PC-9 (cell line): ENCODE measurements at regions not wholly inside any gene's neighbourhood (a gene's known extent, or its start where the extent isn't known, plus 50 kb on each side); places are given as distances from the start of the nearest gene placed in this dataset.

ENCODE experiments used
- BruUV-seq: library from RNA; stranded (reverse); fragments of 400-500 nt; replicated peaks from 2 replicates; lab custom pipeline; 2021; lab: Mats Ljungman, UMichigan
- CTCF ChIA-PET: fragments of 300-600 bp; sonication (Branson Sonifier 250); formaldehyde crosslinking; loops from one replicate; lab custom pipeline; 2022; ENCODE audit warnings: antibody characterized with exemption; lab: Charles Lee
- POLR2A ChIA-PET: fragments of 300-600 bp; sonication (Branson Sonifier 250); formaldehyde crosslinking; loops from one replicate; lab custom pipeline; 2022; ENCODE audit warnings: antibody characterized with exemption; ENCODE audit not compliant: unreplicated experiment; lab: Charles Lee
- DNase-seq, 2 experiments: peaks; one replicate each; pipeline versions ENCODE4 v3.0.0 to v3.0.0-alpha.2; 2015 to 2022; ENCODE audit warnings: mixed read lengths in 1 of 2
- H2AFZ ChIP-seq: fragments of 200-600 bp; sonication (generic); 2 replicates; pipeline ENCODE4 v1.8.1; 2017; ENCODE audit warnings: antibody characterized with exemption
- H3F3A ChIP-seq: fragments of 200-600 bp; sonication (generic); 2 replicates; pipeline ENCODE4 v1.8.1; 2017; ENCODE audit warnings: antibody characterized with exemption, mild to moderate bottlenecking, low read depth; ENCODE audit not compliant: insufficient read depth
- H3K27ac ChIP-seq: fragments of 200-600 bp; sonication (generic); 2 replicates; pipeline ENCODE4 v1.6.1; 2016; ENCODE audit warnings: mixed run types
- H3K27me3 ChIP-seq: fragments of 200-600 bp; sonication (generic); 2 replicates; pipeline ENCODE4 v1.6.1; 2016; ENCODE audit warnings: low read depth, mixed run types; ENCODE audit not compliant: insufficient read depth
- H3K36me3 ChIP-seq: fragments of 200-600 bp; sonication (generic); 2 replicates; pipeline ENCODE4 v1.6.1; 2016; ENCODE audit warnings: low read depth, mixed run types
- H3K4me1 ChIP-seq: fragments of 200-600 bp; sonication (generic); replicated peaks from 2 replicates; pipeline ENCODE4 v1.6.1; 2016; ENCODE audit warnings: mixed run types; ENCODE audit not compliant: insufficient read depth
- H3K4me2 ChIP-seq: fragments of 200-600 bp; sonication (generic); 2 replicates; pipeline ENCODE4 v1.6.1; 2017; ENCODE audit warnings: mixed run types
- H3K4me3 ChIP-seq: fragments of 200-600 bp; sonication (generic); 2 replicates; pipeline ENCODE4 v1.6.1; 2016; ENCODE audit warnings: mixed run types
- H3K79me2 ChIP-seq: fragments of 200-600 bp; sonication (generic); 2 replicates; pipeline ENCODE4 v1.6.1; 2017; ENCODE audit warnings: low read depth, mixed run types
- H3K9me2 ChIP-seq: fragments of 200-600 bp; sonication (generic); 2 replicates; pipeline ENCODE4 v1.8.1; 2017; ENCODE audit warnings: mild to moderate bottlenecking; ENCODE audit not compliant: insufficient read depth
- H3K9me3 ChIP-seq: fragments of 200-600 bp; sonication (generic); 2 replicates; pipeline ENCODE4 v1.8.1; 2016; ENCODE audit warnings: low read depth; ENCODE audit not compliant: insufficient read depth
- H4K20me1 ChIP-seq: fragments of 200-600 bp; sonication (generic); 2 replicates; pipeline ENCODE4 v1.8.1; 2017; ENCODE audit not compliant: insufficient read depth
- CTCF ChIP-seq: fragments of 200-600 bp; sonication (generic); conservative IDR thresholded peaks from 2 replicates; pipeline ENCODE4 v1.6.1; 2017; ENCODE audit warnings: mixed run types, antibody characterized with exemption, mild to moderate bottlenecking, moderate library complexity
- EZH2 ChIP-seq: fragments of 200-600 bp; sonication (generic); IDR thresholded peaks from 2 replicates; pipeline ENCODE4 v1.8.0; 2017; ENCODE audit warnings: antibody characterized with exemption, low read depth
- intact Hi-C: fragments of 100-400 bp; cut with micrococcal nuclease; formaldehyde crosslinking; loops from one replicate; pipeline ENCODE4 v1.10.0; 2022; ENCODE audit not compliant: unreplicated experiment

DNA sequence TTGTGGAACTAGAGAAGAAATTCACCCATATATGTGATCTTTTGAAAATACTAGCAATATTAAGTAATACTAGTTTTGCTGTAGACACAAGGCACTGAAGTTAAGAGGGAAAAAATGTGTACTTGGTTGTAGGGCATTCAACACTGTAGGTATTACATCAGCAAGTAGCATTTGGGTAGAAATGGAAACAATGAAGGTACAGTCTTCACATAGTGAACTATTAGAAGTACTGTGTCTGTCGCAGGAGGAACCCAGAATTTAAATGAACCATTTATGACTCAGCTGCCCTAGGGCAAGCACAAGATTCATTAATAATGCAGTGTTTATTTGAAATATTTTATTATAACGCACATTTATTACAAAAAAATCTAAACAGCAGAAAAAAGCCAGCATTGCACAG lies 572.7 kb upstream of the TENM3 start:
- no peak overlapping the region for H3K4me2 ChIP-seq
- no peaks in the 10 kb centered on the region for H3K27me3 ChIP-seq
- H3K79me2 ChIP-seq: no peaks in the 10 kb centered on the region
- POLR2A ChIA-PET: no interaction called here
- H2AFZ ChIP-seq: no peak overlapping the region
- no peaks in the 10 kb centered on the region for H3K9me2 ChIP-seq
- intact Hi-C loops: no loop called here
- no TSS peak for BruUV-seq
- no peak overlapping the region for H3K27ac ChIP-seq
- no peaks in the 10 kb centered on the region for H3K36me3 ChIP-seq
- H3F3A ChIP-seq: no peaks in the 10 kb centered on the region
- TF ChIP-seq EZH2 (no peak), CTCF (no peak)
- no peaks in the 10 kb centered on the region for H4K20me1 ChIP-seq
- no peak overlapping the region for H3K4me3 ChIP-seq
- H3K9me3 ChIP-seq: no peaks in the 10 kb centered on the region
- CTCF ChIA-PET: no interaction called here
- H3K4me1 ChIP-seq: no peaks in the 10 kb centered on the region
- no peak for DNase-seq

- Histone ChIP-seq H3K27me3 (no peaks in the 10 kb centered on the region), H3K4me1 (no peaks in the 10 kb centered on the region), H4K20me1 (no peaks in the 10 kb centered on the region), H3K27ac (no peak overlapping the region), H3K4me2 (no peak overlapping the region), H3K4me3 (no peak overlapping the region), H3K79me2 (no peaks in the 10 kb centered on the region), H3K36me3 (no peaks in the 10 kb centered on the region), H3F3A (no peaks in the 10 kb centered on the region), H3K9me2 (no peaks in the 10 kb centered on the region), H3K9me3 (no peaks in the 10 kb centered on the region), H2AFZ (no peak overlapping the region)
- no peak for DNase-seq
- POLR2A ChIA-PET: no interaction called here
- CTCF ChIA-PET: no interaction called here
- BruUV-seq: no TSS peak
- no peak for TF ChIP-seq EZH2
- intact Hi-C loops: no loop called here
These were observed 571.5 kb upstream of the TENM3 start for GRCh38 chr4:181671672-181672071.

DNA sequence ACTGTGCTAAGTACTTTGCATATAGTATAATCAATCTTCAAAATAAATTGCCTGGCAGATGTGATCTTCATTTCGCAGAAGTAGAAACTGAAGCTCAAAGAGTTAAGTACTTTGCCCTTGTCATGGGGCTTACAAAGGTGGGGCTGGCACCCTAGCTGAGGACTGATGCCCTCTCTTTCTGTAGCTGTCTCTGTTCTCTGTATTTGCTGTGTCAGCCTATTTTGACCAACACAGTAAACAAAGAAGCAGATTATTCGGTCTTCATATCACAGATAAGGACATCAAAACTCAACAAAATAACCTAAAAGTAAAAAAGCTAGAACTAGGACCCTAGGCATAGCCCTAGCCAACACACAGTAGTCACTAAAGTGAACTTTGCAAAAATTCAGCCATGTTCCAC lies 570.5 kb upstream of the TENM3 start:
- ChIA-PET POLR2A (no interaction called here), CTCF (no interaction called here)
- no TSS peak for BruUV-seq
- DNase-seq: no peak
- Histone ChIP-seq H2AFZ (no peak overlapping the region), H3K9me2 (no peaks in the 10 kb centered on the region), H3K4me1 (no peaks in the 10 kb centered on the region), H3K4me2 (no peak overlapping the region), H3K27me3 (no peaks in the 10 kb centered on the region), H3K79me2 (no peaks in the 10 kb centered on the region), H3K36me3 (no peaks in the 10 kb centered on the region), H4K20me1 (no peaks in the 10 kb centered on the region), H3K27ac (no peak overlapping the region), H3K9me3 (no peaks in the 10 kb centered on the region), H3F3A (no peaks in the 10 kb centered on the region), H3K4me3 (no peak overlapping the region)
- intact Hi-C loops: no loop called here
- TF ChIP-seq CTCF (no peak), EZH2 (no peak)

- ChIA-PET CTCF (no interaction called here), POLR2A (no interaction called here)
- Histone ChIP-seq H3K27me3 (no peaks in the 10 kb centered on the region), H3F3A (no peaks in the 10 kb centered on the region), H3K36me3 (no peaks in the 10 kb centered on the region), H4K20me1 (no peaks in the 10 kb centered on the region), H3K4me2 (no peak overlapping the region), H3K4me3 (no peak overlapping the region), H3K79me2 (no peaks in the 10 kb centered on the region), H3K4me1 (no peaks in the 10 kb centered on the region), H3K9me2 (no peaks in the 10 kb centered on the region), H2AFZ (no peak overlapping the region), H3K9me3 (no peaks in the 10 kb centered on the region), H3K27ac (no peak overlapping the region)
- TF ChIP-seq CTCF (no peak), EZH2 (no peak)
- intact Hi-C loops: no loop called here
- BruUV-seq: no TSS peak
- DNase-seq: no peak
These were observed 568.8 kb upstream of the TENM3 start for GRCh38 chr4:181674315-181674875.
